ENCODE measurements at regions not wholly inside any gene's neighbourhood (a gene's known extent, or its start where the extent isn't known, plus 50 kb on each side); places are given as distances from the start of the nearest gene placed in this dataset.

DNA sequence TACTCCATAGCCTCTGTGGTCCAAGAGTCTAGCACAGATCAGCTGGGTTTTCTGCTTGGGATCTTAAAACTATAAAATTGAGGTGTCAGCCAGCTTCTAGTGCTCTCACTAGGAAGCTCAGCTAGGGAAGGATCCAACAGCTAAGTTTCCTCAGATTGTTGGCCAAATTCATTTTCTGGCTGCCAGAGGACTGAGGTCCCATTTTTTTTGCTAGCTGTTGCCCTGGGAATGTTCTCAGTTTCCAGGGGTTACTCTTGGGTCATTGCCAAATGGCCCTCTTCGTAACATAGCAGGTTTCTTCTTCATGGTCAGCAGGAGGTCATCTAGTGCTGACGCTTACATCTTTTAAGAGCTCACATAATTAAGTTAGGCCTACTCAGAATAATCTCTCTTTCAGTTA, 2178.2 kb downstream of the ARAP2 start:
- DNase-seq (ENCODE audit: insufficient read length, low spot score), result no peak
- FAIRE-seq, result no peak

DNA sequence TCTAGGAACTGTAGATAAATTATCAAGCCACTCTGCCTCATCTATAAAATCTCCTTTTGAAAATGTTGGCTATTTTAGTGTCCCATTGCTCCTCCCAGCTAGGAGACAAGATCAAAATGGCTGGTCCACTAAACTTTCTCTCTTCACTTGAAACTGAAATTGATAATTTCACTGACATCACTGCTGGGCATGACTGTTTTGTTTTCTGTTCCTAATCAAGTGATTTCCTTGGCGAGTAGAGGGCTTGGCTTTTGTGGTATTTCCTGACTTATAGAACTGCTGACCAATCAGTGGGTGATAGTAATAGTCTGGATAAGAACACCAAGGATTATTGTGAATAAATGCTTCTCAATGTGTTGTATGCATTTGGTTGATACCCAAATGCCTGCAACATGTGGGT, 2152.9 kb downstream of the ARAP2 start:
- DNase-seq (ENCODE audit: insufficient read length, low spot score) (no peak), FAIRE-seq (no peak)

DNA sequence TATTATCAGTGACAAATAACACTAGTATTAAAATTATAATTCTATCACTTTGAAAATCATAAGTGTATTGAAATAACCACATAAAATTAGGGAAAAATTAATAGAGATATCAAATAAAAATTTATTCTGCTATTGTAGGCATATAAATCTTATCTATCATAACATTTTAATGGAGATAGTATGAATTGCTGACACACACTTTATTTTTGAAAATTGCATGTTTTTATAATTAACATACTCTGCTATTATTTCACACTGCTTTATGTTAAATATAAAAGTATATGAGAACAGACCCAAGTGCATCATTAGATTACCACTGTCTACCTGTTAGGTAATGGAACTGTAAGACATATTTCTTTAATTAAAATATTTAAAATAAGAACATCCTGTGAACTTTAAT, 2150.2 kb downstream of the ARAP2 start:
- DNase-seq (ENCODE audit: insufficient read length, low spot score) (no peak), FAIRE-seq (no peak)

DNA sequence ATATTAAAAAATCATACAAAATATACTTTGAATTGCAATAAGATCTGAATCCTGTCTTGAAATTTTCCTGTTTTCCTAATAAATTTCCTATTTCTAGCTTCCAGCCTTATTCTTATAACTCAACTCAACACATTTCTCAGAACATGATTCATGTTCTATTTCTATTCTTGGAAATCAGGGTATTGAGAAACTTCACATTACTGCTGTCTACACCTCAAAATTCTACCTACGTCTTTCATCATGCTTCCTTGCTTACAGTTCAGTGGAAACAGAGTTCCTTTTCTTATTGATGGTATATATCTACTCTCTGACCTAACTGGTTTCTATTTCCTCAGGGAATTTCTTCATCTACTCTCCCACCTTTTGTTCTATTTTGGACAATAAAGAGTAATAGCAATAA, 2139.0 kb downstream of the ARAP2 start:
- FAIRE-seq (no peak), DNase-seq (ENCODE audit: insufficient read length, low spot score) (no peak)

DNA sequence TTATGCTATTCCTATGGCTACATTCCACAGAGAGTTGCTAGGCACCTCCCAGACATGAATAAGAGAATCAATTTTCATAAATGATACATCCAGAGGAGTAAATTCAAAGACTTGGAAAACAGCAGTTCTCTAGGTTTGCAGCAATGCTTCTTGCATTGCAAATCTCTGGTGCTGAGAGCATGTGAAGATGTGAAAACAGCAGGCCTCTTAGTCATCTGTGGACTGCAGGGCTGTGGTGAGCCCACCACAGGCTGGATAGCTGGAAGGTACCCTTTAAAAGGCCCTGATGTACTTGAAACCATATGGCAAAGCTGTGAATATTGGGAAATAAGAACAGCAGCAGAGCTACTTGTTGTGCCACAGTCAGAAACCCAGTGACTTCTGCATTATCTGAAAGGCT, 2135.9 kb downstream of the ARAP2 start:
- DNase-seq (ENCODE audit: insufficient read length, low spot score) (no peak), FAIRE-seq (no peak)

DNA sequence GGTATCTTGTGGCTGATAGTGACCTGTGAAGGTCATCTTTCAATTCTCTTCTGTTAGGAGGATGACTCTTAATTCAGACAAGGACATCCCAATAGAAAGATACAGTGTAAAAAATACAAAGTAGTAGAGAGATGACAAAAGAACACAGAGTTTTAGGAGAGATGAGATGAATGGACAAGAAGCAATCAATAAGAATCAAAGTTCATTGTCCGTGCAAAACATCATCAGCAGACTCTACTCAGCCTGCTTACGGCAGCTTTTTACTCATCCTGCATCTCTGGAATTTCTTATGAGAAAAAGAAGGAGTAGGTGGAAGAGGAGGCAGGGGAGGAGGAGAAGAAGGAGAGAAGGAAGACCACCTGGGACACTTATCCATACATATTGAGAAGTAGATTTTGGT, 2131.7 kb downstream of the ARAP2 start:
- no peak for DNase-seq (ENCODE audit: insufficient read length, low spot score)
- FAIRE-seq, result no peak

DNA sequence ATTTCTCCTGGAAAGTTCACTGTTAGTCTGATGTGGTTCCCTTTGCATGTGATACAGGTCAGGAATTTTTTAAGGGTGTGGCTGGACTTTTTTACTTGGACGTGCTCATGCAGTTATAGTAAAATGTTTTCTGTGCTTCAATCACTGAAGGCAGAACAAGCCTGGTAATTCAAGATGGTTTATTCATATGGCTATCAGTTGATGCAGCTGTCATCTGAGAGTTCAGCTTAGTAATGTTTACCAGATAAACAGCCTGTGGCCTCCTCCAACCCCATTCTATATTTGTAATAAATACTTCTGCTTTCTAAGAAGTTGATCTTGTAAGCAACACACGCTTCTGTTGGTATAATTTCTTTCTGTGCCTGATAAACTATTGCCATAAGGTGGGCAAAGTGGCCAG, 2105.9 kb downstream of the ARAP2 start:
- FAIRE-seq, result no peak

DNA sequence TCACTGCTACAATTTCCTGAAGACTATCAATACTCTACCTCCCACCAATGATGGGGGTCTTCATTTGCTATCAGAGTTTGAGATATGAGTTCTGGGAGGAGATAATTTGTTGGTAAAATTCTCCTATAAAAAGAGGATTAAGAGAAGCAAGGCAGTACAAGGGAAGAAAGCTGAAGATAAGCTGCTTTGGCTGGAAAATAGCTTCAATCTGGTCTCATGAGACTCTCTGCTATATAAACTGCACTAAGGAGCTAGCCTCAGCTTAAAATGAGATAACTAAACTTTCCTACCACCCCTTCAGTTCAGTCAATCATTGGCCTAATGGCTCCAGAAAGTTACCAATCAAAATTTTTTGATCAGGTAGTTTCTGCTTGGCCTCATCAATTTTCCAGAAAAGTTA, 2105.0 kb downstream of the ARAP2 start:
- no peak for DNase-seq (ENCODE audit: insufficient read length, low spot score)
- FAIRE-seq, result no peak

More for the DNA sequence above, 2105.9 kb downstream of the ARAP2 start:
- no peak for DNase-seq (ENCODE audit: insufficient read length, low spot score)

DNA sequence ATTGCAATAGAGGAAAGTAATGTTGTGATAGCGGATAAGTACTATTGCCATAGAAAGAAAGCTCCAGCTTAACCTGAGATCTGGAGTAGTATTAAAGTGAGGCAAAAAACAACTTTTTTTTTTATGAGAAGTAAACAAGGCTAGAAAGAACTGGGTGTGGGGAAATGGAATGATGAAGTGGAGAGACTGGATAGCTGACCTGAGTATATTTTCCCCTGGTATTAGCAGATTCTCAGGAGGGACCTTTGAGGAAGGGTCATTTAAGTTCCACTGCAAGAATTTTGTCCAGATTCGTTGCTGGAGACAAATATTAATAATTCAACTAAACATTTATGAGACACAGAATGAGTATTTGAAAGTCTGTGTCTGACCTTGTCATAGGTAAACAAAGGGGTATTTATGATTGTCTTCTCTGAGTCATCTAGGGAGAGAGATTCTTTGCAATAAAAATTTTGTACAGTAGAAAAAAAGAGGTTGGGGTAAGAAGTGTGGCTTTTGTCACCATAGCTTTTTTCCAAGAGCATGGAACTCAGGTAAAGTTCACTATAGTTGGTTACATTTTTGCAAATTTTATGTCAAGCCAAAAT, 2095.9 kb downstream of the ARAP2 start:
- FAIRE-seq, result no peak
- DNase-seq (ENCODE audit: insufficient read length, low spot score), result no peak

DNA sequence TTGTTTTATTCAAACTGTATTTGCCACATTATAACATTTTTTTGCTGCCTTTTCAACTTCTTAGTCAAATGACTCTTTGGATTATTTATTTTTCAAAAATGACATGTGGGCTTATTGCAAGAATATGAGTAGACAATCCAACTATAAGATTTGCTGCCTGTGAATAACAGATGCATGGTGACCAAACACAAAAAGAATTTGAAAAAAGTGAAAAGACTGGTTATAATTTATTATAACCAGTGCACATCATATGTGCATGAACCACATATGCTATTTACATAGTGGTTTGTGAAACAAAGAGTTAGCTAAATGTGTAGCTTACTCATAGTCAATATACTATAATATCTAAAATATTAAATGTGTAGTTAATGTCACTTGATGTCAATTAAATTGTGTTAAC, 2086.8 kb downstream of the ARAP2 start:
- FAIRE-seq (no peak), DNase-seq (ENCODE audit: insufficient read length, low spot score) (no peak)

DNA sequence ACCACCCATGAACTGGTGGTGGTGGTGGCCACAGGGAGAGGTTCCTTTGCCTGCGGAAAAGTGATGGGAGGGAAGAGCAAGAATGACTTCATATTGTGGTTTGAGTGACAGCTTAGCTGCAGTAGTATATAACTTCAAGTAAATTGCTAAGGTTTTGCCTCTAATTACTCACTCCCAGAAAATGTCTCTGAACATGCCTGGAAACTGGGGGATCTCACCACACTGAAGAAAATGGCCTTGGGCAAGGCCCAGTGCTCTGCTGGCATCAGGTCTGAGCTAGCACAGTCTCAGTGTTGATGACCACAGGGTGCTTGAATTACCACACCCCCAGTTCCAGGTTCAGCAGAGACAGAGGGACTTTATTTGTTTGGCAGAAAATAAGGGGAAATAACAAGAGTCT, 2085.4 kb downstream of the ARAP2 start:
- no peak for DNase-seq (ENCODE audit: insufficient read length, low spot score)
- FAIRE-seq, result no peak

DNA sequence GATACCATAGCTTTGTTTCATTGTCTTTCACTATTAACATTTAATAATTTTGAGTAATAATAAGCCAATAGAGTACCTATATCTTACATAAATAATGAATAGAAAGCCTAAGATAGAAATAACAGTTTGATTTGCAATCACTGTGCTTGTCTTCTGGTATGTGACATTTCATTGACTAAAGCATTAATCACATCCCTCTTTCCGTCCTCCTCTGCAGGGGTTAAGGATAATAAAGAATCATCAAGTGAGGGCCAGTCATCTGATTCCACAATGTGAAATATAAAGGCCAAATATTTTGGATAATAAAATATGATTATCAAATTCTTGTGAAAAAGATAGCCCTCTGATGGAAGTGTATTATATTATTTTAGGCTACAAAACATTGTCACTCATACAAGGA, 2073.4 kb downstream of the ARAP2 start:
- FAIRE-seq, result no peak
- DNase-seq (ENCODE audit: insufficient read length, low spot score), result no peak

DNA sequence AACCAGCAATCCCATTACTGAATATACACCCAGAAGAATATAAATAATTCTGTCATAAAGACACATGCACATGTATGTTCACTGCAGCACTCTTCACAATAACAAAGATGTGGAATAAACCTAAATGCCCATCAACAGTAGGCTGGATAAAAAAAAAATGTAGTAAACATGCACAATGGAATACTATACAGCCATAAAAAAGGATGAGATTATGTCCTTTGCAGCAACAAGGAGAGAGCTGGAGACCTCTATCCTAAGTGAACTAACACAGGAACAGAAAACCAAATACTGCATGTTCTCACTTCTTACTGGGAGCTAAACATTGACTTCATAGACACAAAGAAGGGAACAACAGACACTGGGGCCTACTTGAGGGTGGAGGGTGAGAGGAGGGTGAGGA, 2067.7 kb downstream of the ARAP2 start:
- DNase-seq (ENCODE audit: insufficient read length, low spot score), result no peak
- FAIRE-seq, result no peak

DNA sequence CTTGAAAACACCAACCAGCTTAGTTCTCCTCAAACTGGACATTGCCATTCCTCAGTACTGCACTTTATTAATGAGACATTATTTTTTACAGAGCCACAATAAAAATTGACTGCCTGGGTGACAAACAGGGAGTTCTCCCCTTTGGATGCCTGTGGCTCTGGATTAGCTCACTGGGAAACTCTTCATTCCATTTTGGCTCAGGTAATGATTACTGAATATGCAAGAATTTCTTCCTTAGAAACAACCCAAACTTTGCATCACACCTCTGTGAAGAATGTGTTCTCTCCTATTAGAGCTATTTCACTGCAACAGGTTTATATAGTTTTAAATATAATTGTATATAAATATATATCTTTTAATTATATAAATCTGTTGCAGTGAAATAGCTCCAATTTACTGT, 2065.8 kb downstream of the ARAP2 start:
- no peak for DNase-seq (ENCODE audit: insufficient read length, low spot score)

DNA sequence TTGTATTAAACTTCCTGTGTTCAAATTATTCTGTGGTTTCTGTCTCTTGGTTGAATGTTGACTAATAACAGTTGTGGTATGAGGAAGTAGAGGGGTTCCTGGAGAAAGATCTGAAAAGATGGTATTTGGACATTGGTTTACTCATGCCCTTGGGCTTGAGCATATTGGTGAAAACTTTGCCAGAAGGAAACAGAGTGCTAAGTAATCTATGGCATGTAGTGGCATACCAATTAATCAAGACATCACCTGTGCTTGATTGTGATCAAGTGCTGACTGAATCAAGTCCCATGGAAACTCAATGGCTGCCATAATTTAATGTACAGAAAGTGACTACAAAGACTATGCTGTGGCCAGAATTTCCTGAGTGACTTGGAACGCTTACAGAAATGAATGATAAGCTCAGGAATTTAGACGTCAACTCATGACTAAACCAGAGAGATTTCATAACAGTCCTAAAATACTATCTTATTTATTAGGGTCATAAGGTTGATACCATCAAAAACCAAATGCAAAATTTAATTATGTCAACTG, 2062.9 kb downstream of the ARAP2 start:
- DNase-seq (ENCODE audit: insufficient read length, low spot score) (no peak), FAIRE-seq (no peak)

More for the DNA sequence above, 2065.8 kb downstream of the ARAP2 start:
- FAIRE-seq, result no peak

DNA sequence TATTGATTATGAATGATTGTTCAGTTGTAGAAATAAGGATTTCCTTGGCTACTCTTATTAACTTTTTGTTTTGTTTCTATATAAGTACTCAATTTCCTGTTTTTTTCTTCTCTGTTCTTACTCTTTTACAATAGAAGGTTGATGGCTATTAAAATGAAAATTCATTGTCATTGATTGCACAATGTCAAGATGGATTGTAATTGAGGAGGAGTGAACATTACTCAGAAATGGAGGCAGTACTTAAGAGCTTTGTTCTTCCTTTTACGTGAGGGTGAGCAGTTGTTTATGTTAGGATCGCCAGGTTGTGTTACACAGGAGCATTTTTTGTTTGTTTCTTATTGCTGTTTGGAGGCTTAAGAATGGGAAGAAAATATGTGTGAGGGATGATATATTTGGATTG, 2062.4 kb downstream of the ARAP2 start:
- no peak for FAIRE-seq
- DNase-seq (ENCODE audit: insufficient read length, low spot score), result no peak

DNA sequence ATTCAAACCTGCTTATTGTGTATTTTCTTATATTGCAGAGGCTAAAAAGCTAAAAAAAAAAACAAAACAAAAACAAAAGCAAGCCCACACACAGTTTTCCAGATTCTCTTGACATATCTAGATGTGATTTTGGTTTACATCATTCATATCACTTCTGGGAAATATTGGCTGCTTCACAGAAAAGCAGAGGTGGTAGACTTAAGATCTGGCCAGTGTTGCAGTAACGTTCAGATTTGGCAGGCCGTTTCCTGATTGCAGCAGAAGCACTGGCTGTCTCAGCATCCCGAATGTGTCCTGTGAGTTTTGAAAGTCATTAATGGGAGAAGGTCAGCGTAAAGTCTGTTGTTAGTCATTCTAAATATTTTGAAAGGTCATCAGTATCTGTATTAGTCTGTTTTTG, 2062.0 kb downstream of the ARAP2 start:
- DNase-seq (ENCODE audit: insufficient read length, low spot score) (no peak), FAIRE-seq (no peak)

DNA sequence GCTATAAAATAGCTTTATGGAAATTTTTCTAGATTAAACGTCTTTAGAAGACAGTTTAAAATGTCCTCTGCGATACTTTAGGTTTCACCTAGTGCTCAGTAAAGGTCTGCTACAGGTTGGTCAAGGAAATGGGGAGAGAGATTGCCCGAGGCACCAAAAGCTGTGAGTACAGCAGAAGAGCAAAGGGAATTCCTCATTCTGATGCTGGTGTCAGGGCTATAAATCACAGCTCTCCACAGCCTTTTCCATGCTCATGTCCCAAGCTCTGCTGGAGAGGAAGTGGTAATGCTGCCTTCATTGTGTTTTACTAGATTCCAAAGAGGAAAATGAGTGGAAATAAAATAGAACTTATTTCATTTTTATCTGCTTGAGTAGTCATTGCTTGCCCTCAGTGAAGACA, 2060.4 kb downstream of the ARAP2 start:
- FAIRE-seq (no peak), DNase-seq (ENCODE audit: insufficient read length, low spot score) (no peak)

DNA sequence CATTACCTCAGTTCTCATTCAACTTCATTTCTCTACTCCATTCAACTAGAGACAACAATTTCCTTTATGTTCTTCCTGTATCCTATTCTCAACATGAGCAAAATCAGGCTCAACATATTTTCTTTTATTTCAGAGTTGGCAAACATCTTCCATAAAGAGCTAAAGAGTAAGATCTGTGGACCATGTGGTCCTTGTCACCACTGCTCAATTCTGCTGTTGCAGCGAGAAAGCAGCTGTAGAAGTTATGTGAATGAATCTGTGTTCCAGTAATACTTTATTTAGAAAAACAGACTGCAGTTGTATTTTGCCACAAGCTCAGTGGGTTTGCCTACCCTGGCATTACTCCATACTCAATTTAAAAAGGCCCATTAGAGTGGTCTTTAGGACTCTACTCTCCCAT, 2057.3 kb downstream of the ARAP2 start:
- FAIRE-seq, result no peak
- DNase-seq (ENCODE audit: insufficient read length, low spot score), result no peak

DNA sequence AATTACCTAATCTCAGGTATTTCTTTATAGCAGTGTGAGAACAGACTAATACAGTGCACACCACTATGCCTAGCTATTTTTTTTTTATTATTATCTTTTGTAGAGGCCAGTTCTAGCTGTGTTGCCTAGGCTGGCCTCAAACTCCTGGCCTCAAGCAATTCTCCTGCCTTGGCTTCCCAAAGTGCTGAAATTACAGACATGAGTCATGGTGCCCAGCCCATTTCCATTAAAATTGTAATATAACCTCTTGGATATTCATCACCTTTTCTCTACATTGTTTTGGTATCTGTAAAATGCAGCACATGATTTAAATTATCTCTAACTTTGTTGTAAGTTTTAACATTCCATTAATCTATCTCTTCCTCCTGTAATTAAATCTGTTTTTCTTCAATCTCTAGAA, 2052.9 kb downstream of the ARAP2 start:
- FAIRE-seq (no peak), DNase-seq (ENCODE audit: insufficient read length, low spot score) (no peak)

DNA sequence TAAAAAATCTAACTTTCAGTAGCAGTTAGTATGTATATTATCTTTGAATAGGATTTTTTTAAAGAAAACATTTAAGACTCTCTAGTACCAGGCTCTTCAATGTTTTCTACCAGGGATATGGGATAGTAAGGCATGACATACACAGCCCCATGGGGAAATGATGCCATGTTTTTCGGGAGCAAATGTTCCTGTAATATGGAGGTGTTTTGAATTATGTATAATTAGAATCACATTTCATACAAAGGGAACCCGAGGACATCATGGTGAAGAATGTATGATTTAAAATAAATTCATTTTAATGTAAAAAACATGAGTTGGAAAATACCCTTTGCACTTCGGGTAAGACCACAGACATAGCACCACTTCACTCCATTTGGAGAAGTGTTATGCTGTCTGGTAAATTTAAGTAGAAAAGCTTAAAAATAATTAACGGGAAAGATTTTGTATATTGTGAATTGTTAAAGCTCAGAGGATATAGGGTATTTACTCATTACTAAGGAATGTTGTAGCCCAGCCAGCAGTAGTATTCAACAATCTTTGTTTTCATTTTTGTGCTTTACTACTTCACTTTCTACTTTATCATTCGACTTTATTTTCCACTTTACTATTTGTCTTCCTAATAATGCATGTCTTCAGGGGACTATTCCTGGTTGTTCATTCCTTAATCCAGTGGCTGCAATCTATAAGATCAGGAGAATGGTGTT, 2050.7 kb downstream of the ARAP2 start:
- FAIRE-seq, result no peak
- no peak for DNase-seq (ENCODE audit: insufficient read length, low spot score)

DNA sequence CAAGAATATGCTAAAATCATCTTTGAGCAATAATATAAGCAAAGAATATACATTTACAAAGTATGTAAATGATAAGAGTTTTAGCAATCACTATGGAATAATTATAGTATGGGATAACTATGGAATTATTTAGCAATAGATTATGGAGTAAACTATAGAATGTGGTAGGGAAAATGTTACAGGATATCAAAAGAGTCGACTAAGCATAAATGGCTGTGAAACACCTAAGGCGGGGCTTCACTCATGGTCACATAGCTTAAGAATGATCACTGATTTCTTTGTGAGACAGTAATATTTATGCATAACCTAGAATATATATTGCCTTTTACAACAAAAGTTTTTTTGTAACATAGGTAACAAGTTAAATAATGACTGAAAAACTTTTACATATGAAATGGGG, 2049.7 kb downstream of the ARAP2 start:
- FAIRE-seq (no peak), DNase-seq (ENCODE audit: insufficient read length, low spot score) (no peak)

DNA sequence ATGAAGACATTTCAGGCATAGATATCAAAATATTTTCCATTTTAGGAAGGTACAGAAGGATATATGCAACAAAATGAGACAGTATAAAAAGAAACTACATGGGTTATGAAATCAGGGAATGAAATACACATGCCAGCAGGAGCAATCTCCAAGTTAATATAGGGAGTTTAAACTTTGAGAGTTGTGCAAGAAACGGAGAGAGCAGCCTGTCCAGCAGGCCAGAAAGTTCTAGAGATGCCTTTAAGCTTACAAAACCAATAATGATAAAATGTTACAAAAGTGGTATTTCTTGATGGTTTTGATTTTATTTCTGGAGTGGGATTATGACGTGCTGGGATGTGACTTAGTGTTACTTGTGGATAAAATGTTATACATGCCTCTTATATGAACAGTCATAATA, 2047.9 kb downstream of the ARAP2 start:
- FAIRE-seq, result no peak
- DNase-seq (ENCODE audit: insufficient read length, low spot score), result no peak

All from GM19239 (cell line).